ENCODE measurements at regions not wholly inside any gene's neighbourhood (a gene's known extent, or its start where the extent isn't known, plus 50 kb on each side); places are given as distances from the start of the nearest gene placed in this dataset.

DNA sequence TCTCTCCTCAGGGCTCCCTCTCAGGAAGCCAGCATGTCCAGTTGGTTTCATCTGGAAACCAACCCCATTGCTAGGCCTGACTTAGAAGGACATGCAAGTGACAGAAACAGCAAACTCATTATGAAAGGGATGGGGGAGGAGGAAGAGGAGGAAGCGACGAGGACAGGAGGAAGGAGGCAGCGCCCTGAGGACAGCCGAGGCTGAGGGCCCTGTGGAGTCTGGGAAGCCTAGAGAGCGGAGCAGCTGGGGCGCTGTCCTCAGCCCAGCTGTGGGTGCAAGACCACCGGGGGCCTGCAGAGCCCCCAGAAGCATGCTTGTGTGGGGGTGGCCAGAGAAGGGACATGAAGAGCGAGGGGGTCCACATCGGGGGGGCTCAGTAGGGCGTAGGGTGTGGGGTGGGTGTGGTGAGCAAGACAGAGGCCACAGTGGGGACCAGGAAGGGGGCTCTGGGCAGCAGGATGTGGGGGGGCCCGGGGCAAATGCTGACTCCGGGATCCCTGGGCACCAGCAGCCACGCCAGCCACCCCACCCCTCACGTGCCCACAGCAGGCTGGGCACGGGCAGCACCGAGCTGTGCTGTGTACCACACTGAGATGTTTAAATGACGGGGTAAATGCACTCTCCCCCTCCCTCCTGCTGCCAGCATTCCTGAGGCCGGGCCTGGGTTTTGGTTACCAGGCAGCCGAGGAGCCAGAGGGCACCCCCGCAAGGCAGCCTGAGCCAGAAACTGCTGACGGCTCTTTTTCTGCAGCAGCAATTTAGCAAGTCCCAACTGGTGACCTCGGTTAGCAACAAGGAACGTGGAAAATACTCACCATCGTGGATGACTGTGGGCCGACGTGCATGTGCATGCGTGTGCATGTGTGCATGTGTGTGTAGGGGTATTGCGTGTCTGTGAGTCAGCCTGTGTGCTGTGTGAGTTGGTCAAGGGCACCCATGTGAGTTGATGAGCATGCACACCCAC lies 82.7 kb upstream of the LINC01488 start:
- WGBS, 2 experiments (ENCODE audit: extremely low coverage in 2 of 2, insufficient read length in 1 of 2), result 75% methylated on average over 15 of the region's 28 CpGs; no CpG with 5 or more reads in 1 of the 2 experiments
- H4K91ac ChIP-seq (ENCODE audit: insufficient read depth, low read depth, low read length), result no peak overlapping the region; the same call in 1 of the 2 replicates
- H2BK120ac ChIP-seq (ENCODE audit: low read depth, low read length), result peak overlapping the region; percentile 62; the same call in 1 of the 2 replicates
- no peaks in the 10 kb centered on the region for H4K20me1 ChIP-seq (ENCODE audit: insufficient read depth, low read length)
- no TSS peak for BruUV-seq (replicated peaks)
- peaks cover 7% of the 10 kb centered on the region; the same call in 1 of the 2 replicates for H3K9me1 ChIP-seq (ENCODE audit: insufficient read depth, low read length)
- peak overlapping the region; percentile 87 for H2AK5ac ChIP-seq (ENCODE audit: low read depth, low read length)
- ATAC-seq (ENCODE audit: low read depth), result peak; percentile 69
- H3K9me3 ChIP-seq (ENCODE audit: control insufficient read depth, insufficient read depth, low read length), result peaks cover 9% of the 10 kb centered on the region
- peak overlapping the region; percentile 71 for H2AFZ ChIP-seq (replicated peaks; ENCODE audit: low read length, poor library complexity)
- peak; percentile 80 for TF ChIP-seq MAFK (IDR thresholded peaks at IDR 0.05; ENCODE audit: low read depth, low read length)
- 0 out of 2 replicates have a peak, but pooled peaks have one; percentile 18 for TF ChIP-seq RFX5 (IDR thresholded peaks at IDR 0.05; ENCODE audit: low read depth, low read length)
- TF ChIP-seq, protein P1, sequence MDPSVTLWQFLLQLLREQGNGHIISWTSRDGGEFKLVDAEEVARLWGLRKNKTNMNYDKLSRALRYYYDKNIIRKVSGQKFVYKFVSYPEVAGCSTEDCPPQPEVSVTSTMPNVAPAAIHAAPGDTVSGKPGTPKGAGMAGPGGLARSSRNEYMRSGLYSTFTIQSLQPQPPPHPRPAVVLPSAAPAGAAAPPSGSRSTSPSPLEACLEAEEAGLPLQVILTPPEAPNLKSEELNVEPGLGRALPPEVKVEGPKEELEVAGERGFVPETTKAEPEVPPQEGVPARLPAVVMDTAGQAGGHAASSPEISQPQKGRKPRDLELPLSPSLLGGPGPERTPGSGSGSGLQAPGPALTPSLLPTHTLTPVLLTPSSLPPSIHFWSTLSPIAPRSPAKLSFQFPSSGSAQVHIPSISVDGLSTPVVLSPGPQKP (IDR thresholded peaks at IDR 0.05; ENCODE audit: borderline replicate concordance, low read depth, low read length), result no peak
- TF ChIP-seq MAZ (IDR thresholded peaks at IDR 0.05; ENCODE audit: borderline replicate concordance, low read depth, low read length), result peak; percentile 39; the same call in 1 of the 2 replicates
- TF ChIP-seq SMC3 (IDR thresholded peaks at IDR 0.05; ENCODE audit: low read depth, low read length), result no peak
- no peak for TF ChIP-seq FOS (IDR thresholded peaks at IDR 0.05; ENCODE audit: low read depth, low read length)
- TF ChIP-seq, protein P2, sequence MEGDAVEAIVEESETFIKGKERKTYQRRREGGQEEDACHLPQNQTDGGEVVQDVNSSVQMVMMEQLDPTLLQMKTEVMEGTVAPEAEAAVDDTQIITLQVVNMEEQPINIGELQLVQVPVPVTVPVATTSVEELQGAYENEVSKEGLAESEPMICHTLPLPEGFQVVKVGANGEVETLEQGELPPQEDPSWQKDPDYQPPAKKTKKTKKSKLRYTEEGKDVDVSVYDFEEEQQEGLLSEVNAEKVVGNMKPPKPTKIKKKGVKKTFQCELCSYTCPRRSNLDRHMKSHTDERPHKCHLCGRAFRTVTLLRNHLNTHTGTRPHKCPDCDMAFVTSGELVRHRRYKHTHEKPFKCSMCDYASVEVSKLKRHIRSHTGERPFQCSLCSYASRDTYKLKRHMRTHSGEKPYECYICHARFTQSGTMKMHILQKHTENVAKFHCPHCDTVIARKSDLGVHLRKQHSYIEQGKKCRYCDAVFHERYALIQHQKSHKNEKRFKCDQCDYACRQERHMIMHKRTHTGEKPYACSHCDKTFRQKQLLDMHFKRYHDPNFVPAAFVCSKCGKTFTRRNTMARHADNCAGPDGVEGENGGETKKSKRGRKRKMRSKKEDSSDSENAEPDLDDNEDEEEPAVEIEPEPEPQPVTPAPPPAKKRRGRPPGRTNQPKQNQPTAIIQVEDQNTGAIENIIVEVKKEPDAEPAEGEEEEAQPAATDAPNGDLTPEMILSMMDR (conservative IDR thresholded peaks at IDR 0.05; ENCODE audit: low read depth, low read length), result no peak
- TF ChIP-seq, protein P3, sequence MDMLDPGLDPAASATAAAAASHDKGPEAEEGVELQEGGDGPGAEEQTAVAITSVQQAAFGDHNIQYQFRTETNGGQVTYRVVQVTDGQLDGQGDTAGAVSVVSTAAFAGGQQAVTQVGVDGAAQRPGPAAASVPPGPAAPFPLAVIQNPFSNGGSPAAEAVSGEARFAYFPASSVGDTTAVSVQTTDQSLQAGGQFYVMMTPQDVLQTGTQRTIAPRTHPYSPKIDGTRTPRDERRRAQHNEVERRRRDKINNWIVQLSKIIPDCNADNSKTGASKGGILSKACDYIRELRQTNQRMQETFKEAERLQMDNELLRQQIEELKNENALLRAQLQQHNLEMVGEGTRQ (IDR thresholded peaks at IDR 0.05; ENCODE audit: low read depth, low read length), result no peak
- TF ChIP-seq BHLHE40 (IDR thresholded peaks at IDR 0.05; ENCODE audit: low read depth, low read length), result no peak; the same call in 1 of the 2 replicates
- no peak for TF ChIP-seq CEBPB (IDR thresholded peaks at IDR 0.05; ENCODE audit: low read depth, low read length)
- no peak overlapping the region for H3K4me3 ChIP-seq (ENCODE audit: insufficient read depth, low read depth, low read length)
- no peak overlapping the region for H2BK20ac ChIP-seq (ENCODE audit: low read depth, low read length)
- no peak overlapping the region for H3K18ac ChIP-seq (ENCODE audit: low read depth, low read length)
- peaks cover 10% of the 10 kb centered on the region for H3K4me1 ChIP-seq (ENCODE audit: control insufficient read depth, insufficient read depth, low read length)
- no peaks in the 10 kb centered on the region for H3K27me3 ChIP-seq (ENCODE audit: control insufficient read depth, insufficient read depth, low read length)
- no peak overlapping the region for H3K23ac ChIP-seq (ENCODE audit: low read depth, low read length)
- no peaks in the 10 kb centered on the region for H3K79me1 ChIP-seq (ENCODE audit: low read depth in 1 of 2, low read length in 2 of 2)
- no peak overlapping the region for H2BK5ac ChIP-seq (ENCODE audit: low read depth, low read length, poor library complexity, severe bottlenecking)
- H3K9ac ChIP-seq (ENCODE audit: low read depth, low read length), result no peak overlapping the region
- H3K14ac ChIP-seq (replicated peaks; ENCODE audit: low read depth, low read length), result no peak overlapping the region
- H3K56ac ChIP-seq (ENCODE audit: extremely low read depth, insufficient read depth, low read length), result no peak overlapping the region
- H3K4me2 ChIP-seq (ENCODE audit: low read depth, low read length), result no peak overlapping the region
- in situ Hi-C loops (cut with MboI; ENCODE audit: low sequenced_read_pairs), result no loop called here
- H3K4ac ChIP-seq (ENCODE audit: low read depth, low read length), result peak overlapping the region; percentile 53
- no peaks in the 10 kb centered on the region for H3K36me3 ChIP-seq (ENCODE audit: control insufficient read depth, insufficient read depth, low read length)
- CTCF ChIA-PET, result no interaction called here
- no peak overlapping the region for H4K8ac ChIP-seq (ENCODE audit: low read depth in 2 of 2, low read length in 2 of 2)
- H4K5ac ChIP-seq (ENCODE audit: low read depth, low read length), result no peak overlapping the region
- no peak overlapping the region; the same call in 2 of the 3 replicates for H2BK15ac ChIP-seq (ENCODE audit: low read depth, low read length)
- dilution Hi-C loops (cut with HindIII; ENCODE audit: low sequenced_read_pairs, unreplicated experiment), result no loop called here
- intact Hi-C loops (cut with micrococcal nuclease), result no loop called here
- POLR2A ChIA-PET (ENCODE audit: unreplicated experiment), result no interaction called here
- peak; percentile 26 for DNase-seq
- H2AK9ac ChIP-seq (replicated peaks; ENCODE audit: low read depth, low read length, poor library complexity), result peak overlapping the region; percentile 83
- H3K27ac ChIP-seq (ENCODE audit: insufficient read depth, low read length), result no peak overlapping the region

Measured in IMR-90 (cell line).